ENCODE measurements at regions not wholly inside any gene's neighbourhood (a gene's known extent, or its start where the extent isn't known, plus 50 kb on each side); places are given as distances from the start of the nearest gene placed in this dataset.

- no peaks in the 10 kb centered on the region for H3K27me3 ChIP-seq (ENCODE audit: insufficient read depth, poor library complexity, severe bottlenecking)
- H3K4me3 ChIP-seq (replicated peaks; ENCODE audit: insufficient read depth, low read length), result no peak overlapping the region
- TF ChIP-seq GABPA (IDR thresholded peaks at IDR 0.05; ENCODE audit: low read depth) (no peak), POLR2AphosphoS5 (IDR thresholded peaks at IDR 0.05; ENCODE audit: low read depth) (no peak), CTCF (IDR thresholded peaks at IDR 0.05; ENCODE audit: insufficient read depth, low read length) (no peak), SPI1 (IDR thresholded peaks at IDR 0.05; ENCODE audit: borderline replicate concordance, low read depth) (no peak), REST (IDR thresholded peaks at IDR 0.05; ENCODE audit: insufficient replicate concordance, low read depth) (no peak)
- H3K27ac ChIP-seq (replicated peaks), result no peak overlapping the region
- no peak for DNase-seq (ENCODE audit: low read depth in 1 of 2, low spot score in 1 of 2)
Observed at GRCh38 chr4:1496116-1496642, 89.9 kb upstream of the NKX1-1 start.

DNA sequence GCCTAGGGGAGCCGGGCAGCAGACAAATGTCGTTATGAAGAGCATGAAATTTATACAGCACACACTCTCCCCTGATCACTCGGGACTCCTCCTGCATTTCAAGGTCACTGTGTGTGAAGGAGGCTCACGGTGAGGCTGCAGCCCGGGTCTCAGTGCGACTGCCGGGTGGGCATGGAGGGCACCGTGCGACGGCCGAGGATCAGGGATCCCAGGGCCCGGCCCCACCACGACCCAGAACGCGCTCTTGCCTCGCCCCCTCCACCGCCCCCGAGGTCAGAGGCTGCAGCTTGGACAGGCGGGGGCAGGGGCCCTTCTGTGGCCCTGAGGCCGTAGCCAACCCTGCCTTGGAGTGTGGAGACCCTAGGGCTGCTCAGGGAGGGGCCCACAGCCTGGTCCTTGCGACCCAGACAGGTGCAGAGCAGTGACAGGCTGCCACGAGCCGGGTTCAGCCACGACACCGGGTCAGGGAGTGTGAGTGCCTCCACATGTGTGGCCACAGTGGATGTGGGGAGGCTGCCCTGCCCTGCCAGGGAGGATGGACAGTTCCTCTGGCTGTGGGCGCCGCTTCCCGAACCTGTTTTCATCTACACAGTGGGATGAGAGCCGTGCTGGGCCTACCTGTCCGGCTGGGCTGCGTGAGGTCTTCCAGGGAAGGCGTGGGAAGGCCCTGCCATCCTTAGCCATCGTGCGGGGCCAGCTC lies 89.3 kb upstream of the NKX1-1 start:
- TF ChIP-seq SPI1 (IDR thresholded peaks at IDR 0.05; ENCODE audit: borderline replicate concordance, low read depth) (no peak), GABPA (IDR thresholded peaks at IDR 0.05; ENCODE audit: low read depth) (no peak), REST (IDR thresholded peaks at IDR 0.05; ENCODE audit: insufficient replicate concordance, low read depth) (no peak), POLR2AphosphoS5 (IDR thresholded peaks at IDR 0.05; ENCODE audit: low read depth) (no peak), CTCF (IDR thresholded peaks at IDR 0.05; ENCODE audit: insufficient read depth, low read length) (no peak)
- Histone ChIP-seq H3K27me3 (ENCODE audit: insufficient read depth, poor library complexity, severe bottlenecking) (no peaks in the 10 kb centered on the region), H3K4me3 (replicated peaks; ENCODE audit: insufficient read depth, low read length) (no peak overlapping the region), H3K27ac (replicated peaks) (no peak overlapping the region)
- no peak for DNase-seq (ENCODE audit: low read depth in 1 of 2, low spot score in 1 of 2)

DNA sequence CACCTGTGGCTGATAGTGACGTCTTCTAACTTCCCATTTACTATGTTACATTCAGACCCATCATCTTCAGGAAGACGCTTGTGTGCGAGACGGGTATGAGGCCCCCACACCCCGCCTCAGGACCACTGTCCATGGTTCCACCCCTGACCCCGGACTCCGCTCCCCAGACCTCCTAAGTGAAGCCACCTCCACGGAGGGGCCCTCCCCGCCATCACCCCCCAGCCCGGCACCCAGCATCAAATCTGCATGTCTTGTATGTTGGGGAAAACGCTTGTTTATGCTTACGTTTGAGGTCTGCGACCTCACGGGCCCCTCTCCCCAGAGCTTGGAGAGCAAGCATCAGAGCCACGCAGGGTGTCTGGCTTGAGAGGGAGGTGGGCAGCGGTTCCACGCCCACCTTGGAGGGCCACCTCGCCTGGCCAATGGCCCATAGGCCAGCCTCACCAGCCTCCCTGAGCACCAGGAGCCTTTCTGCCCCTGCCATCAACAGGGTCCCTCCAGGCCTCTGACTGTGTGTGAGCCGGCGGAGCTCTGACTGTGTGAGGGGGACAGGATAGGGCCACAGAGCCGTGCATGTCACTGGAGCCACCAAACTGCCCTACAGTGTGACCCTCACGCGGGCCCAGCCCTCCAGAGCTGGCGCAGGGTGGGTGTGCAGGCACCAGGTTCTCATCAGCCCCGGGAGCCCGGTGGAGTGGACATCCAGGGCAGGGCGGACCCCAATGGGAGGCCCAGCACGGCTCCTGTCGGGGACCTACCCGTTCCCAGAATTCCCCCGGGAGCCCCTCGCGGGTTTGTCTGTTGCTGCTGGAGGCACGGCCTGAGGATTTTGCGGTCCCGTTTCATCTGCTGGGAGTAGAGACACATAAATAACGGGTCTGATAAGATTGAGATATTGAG lies 88.4 kb upstream of the NKX1-1 start:
- Histone ChIP-seq H3K27ac (replicated peaks) (no peak overlapping the region), H3K27me3 (ENCODE audit: insufficient read depth, poor library complexity, severe bottlenecking) (no peaks in the 10 kb centered on the region), H3K4me3 (replicated peaks; ENCODE audit: insufficient read depth, low read length) (no peak overlapping the region)
- no peak for DNase-seq (ENCODE audit: low read depth in 1 of 2, low spot score in 1 of 2)
- no peak for TF ChIP-seq CTCF (IDR thresholded peaks at IDR 0.05; ENCODE audit: insufficient read depth, low read length)
- no peak for TF ChIP-seq SPI1 (IDR thresholded peaks at IDR 0.05; ENCODE audit: borderline replicate concordance, low read depth)
- TF ChIP-seq REST (IDR thresholded peaks at IDR 0.05; ENCODE audit: insufficient replicate concordance, low read depth), result no peak
- no peak for TF ChIP-seq POLR2AphosphoS5 (IDR thresholded peaks at IDR 0.05; ENCODE audit: low read depth)
- TF ChIP-seq GABPA (IDR thresholded peaks at IDR 0.05; ENCODE audit: low read depth), result no peak
